Heart left ventricle (tissue), 13 donors: ENCODE measurements at regions not wholly inside any gene's neighbourhood (a gene's known extent, or its start where the extent isn't known, plus 50 kb on each side); places are given as distances from the start of the nearest gene placed in this dataset.

Experiments
- POLR2A ChIP-seq, 2 donors: fragments of 450-650 bp; IDR thresholded peaks; one replicate each; pipeline ENCODE4 v1.6.1; 2017; ENCODE audit warnings: antibody characterized with exemption in 2 of 2, mild to moderate bottlenecking in 2 of 2, moderate library complexity in 2 of 2
- TF ChIP-seq, protein P1 (sequence below), 12 donors: fragments of 200-600 bp; sonication (generic) in 4 of 12; IDR thresholded peaks; one replicate each; pipeline versions ENCODE4 v1.5.0 to v1.8.0; 2018 to 2022; ENCODE audit warnings: antibody characterized with exemption in 12 of 12, mild to moderate bottlenecking in 5 of 12
- donor health status: ischemic (EF 13 %, LVEDD 7.1; RV severe dilation, severe dysfunction).
- donor health status: DM: no; HTN: yes; CAD: no.
- donor health status: DM: no; HTN: no; CAD: no.
- donor health status: ischemic (EF 25% LVEDD 6.9; RV normal size, moderate dysfunction).
- donor health status: ischemic (EF 25% LVEDD 5.7; RV mildly dilated, moderate dysfunction).
- donor health status: ischemic (EF 35%, LVEDD 5.7; RV mildly dilated, moderate dysfunction).
- donor health status: nonischemic (EF 11% LVEDD 7.7; RV severe dilation, severe dysfunction).
- donor health status: DM: yes; HTN: yes; CAD: no.
- donor health status: PGD.
- donor health status: ischemic (EF 29% LVEDD 5.4; RV normal size, mild dysfunction).
- donor health status: nonischemic (EF 23%, LVEDD 6.1; RV moderate dilation, normal function).

DNA sequence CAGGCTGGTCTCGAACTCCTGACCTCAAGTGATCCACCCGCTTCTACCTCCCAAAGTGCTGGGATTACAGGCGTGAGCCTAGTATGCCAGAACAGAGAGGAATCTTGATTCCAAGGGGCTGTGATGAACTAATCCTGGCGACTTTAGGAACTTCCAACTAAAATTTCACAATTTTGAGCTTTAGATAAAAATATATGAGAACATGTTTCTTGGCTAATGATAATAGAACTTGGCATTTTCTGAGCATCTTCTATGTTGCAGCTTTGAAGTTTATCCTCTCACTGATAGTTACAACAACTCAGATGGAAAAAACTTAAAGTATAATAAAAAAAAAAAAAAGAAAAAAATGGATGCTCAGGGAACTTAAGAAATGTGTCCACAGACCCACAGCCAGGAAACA is 69.8 kb upstream of the WSCD1 start:
- TF ChIP-seq POLR2A (IDR thresholded peaks at IDR 0.05), result no peak
- TF ChIP-seq, protein P1, sequence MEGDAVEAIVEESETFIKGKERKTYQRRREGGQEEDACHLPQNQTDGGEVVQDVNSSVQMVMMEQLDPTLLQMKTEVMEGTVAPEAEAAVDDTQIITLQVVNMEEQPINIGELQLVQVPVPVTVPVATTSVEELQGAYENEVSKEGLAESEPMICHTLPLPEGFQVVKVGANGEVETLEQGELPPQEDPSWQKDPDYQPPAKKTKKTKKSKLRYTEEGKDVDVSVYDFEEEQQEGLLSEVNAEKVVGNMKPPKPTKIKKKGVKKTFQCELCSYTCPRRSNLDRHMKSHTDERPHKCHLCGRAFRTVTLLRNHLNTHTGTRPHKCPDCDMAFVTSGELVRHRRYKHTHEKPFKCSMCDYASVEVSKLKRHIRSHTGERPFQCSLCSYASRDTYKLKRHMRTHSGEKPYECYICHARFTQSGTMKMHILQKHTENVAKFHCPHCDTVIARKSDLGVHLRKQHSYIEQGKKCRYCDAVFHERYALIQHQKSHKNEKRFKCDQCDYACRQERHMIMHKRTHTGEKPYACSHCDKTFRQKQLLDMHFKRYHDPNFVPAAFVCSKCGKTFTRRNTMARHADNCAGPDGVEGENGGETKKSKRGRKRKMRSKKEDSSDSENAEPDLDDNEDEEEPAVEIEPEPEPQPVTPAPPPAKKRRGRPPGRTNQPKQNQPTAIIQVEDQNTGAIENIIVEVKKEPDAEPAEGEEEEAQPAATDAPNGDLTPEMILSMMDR (IDR thresholded peaks at IDR 0.05), result no peak
